Panc1 (cell line): ENCODE measurements at regions not wholly inside any gene's neighbourhood (a gene's known extent, or its start where the extent isn't known, plus 50 kb on each side); places are given as distances from the start of the nearest gene placed in this dataset.

ENCODE experiments used
- POLR2AphosphoS5 ChIP-seq: IDR thresholded peaks from 2 replicates; pipeline ENCODE4 v1.6.1; 2012; ENCODE audit warnings: mild to moderate bottlenecking, low read depth, low read length, moderate library complexity
- TF ChIP-seq, protein P1 (sequence below): fragments of 450-650 bp; IDR thresholded peaks from 2 replicates; pipeline ENCODE4 v1.5.1; 2017; ENCODE audit warnings: mild to moderate bottlenecking

DNA sequence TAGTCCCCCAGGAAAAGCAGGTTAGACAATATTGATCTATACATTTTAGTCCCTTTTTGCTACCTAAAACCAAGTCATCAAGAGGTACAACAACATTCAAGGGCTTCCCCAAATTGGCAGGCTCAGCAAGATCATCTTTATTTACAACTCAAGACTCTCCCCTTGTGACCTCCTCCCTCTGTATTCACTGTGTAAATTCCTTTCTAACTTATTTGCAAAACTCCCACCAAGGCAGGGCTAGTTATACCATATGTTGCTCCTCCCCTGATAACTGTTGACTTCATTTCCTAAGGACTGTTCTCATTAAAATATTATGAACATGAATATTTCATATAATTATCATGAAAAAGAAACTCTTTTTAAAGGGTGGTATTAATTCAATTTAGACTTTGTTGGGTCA lies 275.6 kb downstream of the DTHD1 start:
- TF ChIP-seq, protein P1, sequence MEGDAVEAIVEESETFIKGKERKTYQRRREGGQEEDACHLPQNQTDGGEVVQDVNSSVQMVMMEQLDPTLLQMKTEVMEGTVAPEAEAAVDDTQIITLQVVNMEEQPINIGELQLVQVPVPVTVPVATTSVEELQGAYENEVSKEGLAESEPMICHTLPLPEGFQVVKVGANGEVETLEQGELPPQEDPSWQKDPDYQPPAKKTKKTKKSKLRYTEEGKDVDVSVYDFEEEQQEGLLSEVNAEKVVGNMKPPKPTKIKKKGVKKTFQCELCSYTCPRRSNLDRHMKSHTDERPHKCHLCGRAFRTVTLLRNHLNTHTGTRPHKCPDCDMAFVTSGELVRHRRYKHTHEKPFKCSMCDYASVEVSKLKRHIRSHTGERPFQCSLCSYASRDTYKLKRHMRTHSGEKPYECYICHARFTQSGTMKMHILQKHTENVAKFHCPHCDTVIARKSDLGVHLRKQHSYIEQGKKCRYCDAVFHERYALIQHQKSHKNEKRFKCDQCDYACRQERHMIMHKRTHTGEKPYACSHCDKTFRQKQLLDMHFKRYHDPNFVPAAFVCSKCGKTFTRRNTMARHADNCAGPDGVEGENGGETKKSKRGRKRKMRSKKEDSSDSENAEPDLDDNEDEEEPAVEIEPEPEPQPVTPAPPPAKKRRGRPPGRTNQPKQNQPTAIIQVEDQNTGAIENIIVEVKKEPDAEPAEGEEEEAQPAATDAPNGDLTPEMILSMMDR, result no peak
- no peak for TF ChIP-seq POLR2AphosphoS5
